Tibial nerve (tissue), 4 donors: ENCODE measurements at regions not wholly inside any gene's neighbourhood (a gene's known extent, or its start where the extent isn't known, plus 50 kb on each side); places are given as distances from the start of the nearest gene placed in this dataset.
A peak's percentile ranks its signal among the peaks of the same experiment; 100 is the strongest.

Experiments
- DNase-seq, 2 donors: peaks; one replicate each; pipeline ENCODE4 v3.0.0-alpha.2; 2019; ENCODE audit warnings: low spot score in 2 of 2
- H3K27ac ChIP-seq, 4 donors: fragments of 200-600 bp; sonication (generic) in 3 of 4; one replicate each; pipeline ENCODE4 v1.5.1; 2017 to 2019; ENCODE audit warnings: mild to moderate bottlenecking in 1 of 4
- H3K27me3 ChIP-seq, 2 donors: fragments of 200-600 bp; sonication (generic) in 1 of 2; one replicate each; pipeline versions ENCODE4 v1.5.1 to v1.6.0; 2017 to 2019
- H3K36me3 ChIP-seq, 3 donors: fragments of 200-600 bp; sonication (generic); one replicate each; pipeline ENCODE4 v1.5.1; 2018 to 2019
- H3K4me1 ChIP-seq, 4 donors: fragments of 200-600 bp; sonication (generic) in 3 of 4; one replicate each; pipeline ENCODE4 v1.5.1; 2017 to 2019
- H3K4me3 ChIP-seq, 4 donors: fragments of 200-600 bp; sonication (generic) in 3 of 4; one replicate each; pipeline ENCODE4 v1.5.1; 2017 to 2019; ENCODE audit warnings: mild to moderate bottlenecking in 1 of 4, moderate library complexity in 1 of 4
- H3K9me3 ChIP-seq, 4 donors: fragments of 200-600 bp; sonication (generic) in 3 of 4; one replicate each; pipeline ENCODE4 v1.5.1; 2017 to 2019
- EP300 ChIP-seq, 2 donors: sonication (generic); formaldehyde crosslinking; IDR thresholded peaks; one replicate each; pipeline ENCODE4 v1.6.1; 2017; ENCODE audit warnings: antibody characterized with exemption in 2 of 2, mild to moderate bottlenecking in 1 of 2
- POLR2A ChIP-seq, 2 donors: fragments of 450-650 bp; IDR thresholded peaks; one replicate each; pipeline ENCODE4 v1.6.1; 2017; ENCODE audit warnings: antibody characterized with exemption in 2 of 2, mild to moderate bottlenecking in 2 of 2, moderate library complexity in 2 of 2
- WGBS, 2 donors: methylation state at CpG; one replicate each; pipeline ENCODE4 v1.1.5; 2018; 5-methylcytosine and 5-hydroxymethylcytosine counted together
- TF ChIP-seq, protein P1 (sequence below), 5 experiments: fragments of 200-600 bp in 3 of 5; fragments of 450-650 bp in 2 of 5; sonication (generic) in 3 of 5; IDR thresholded peaks; one replicate each; pipeline ENCODE4 v1.5.1; 2016 to 2019; ENCODE audit warnings: antibody characterized with exemption in 5 of 5, mild to moderate bottlenecking in 3 of 5, moderate library complexity in 2 of 5

GRCh38 chr9:108708448-108708847, 147.3 kb downstream of the ACTL7B start:
- peak in 1 of 2 donors; percentile 36 for DNase-seq
- TF ChIP-seq, protein P1, sequence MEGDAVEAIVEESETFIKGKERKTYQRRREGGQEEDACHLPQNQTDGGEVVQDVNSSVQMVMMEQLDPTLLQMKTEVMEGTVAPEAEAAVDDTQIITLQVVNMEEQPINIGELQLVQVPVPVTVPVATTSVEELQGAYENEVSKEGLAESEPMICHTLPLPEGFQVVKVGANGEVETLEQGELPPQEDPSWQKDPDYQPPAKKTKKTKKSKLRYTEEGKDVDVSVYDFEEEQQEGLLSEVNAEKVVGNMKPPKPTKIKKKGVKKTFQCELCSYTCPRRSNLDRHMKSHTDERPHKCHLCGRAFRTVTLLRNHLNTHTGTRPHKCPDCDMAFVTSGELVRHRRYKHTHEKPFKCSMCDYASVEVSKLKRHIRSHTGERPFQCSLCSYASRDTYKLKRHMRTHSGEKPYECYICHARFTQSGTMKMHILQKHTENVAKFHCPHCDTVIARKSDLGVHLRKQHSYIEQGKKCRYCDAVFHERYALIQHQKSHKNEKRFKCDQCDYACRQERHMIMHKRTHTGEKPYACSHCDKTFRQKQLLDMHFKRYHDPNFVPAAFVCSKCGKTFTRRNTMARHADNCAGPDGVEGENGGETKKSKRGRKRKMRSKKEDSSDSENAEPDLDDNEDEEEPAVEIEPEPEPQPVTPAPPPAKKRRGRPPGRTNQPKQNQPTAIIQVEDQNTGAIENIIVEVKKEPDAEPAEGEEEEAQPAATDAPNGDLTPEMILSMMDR (IDR thresholded peaks at IDR 0.05): no peak
- TF ChIP-seq EP300 (IDR thresholded peaks at IDR 0.05): peak; percentile 60 to 93
- H3K9me3 ChIP-seq: no peaks in the 10 kb centered on the region
- no peaks in the 10 kb centered on the region for H3K36me3 ChIP-seq
- 36 to 62% methylated on average over 9 of the region's 9 CpGs for WGBS, 2 donors
- H3K27me3 ChIP-seq: no peaks in the 10 kb centered on the region
- H3K4me1 ChIP-seq: peaks cover 0 to 36% (median 3%) of the 10 kb centered on the region in 4 donors
- peak overlapping the region; percentile 79 to 95 (median 90) for H3K27ac ChIP-seq
- H3K4me3 ChIP-seq: no peak overlapping the region

DNA sequence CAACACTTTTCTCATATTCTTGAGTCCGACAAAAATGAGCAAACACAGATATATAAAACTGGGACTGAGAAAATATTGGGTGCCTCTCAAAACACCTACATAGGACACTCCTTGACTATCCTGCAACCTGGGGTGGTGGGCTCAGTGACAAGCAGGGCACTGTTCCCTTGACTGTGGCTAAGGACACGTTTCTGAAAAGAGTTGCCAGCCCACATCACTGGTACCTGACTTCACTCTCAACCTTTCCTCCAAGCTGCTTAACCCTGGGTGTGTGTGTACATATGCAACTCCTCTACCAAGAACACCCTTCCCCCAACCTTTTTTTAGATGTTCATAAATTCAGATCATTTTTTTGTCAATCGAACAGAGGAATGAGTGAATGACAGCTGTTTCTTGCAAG, 148.7 kb downstream of the ACTL7B start:
- peaks cover 0 to 36% (median 3%) of the 10 kb centered on the region in 4 donors for H3K4me1 ChIP-seq
- no peaks in the 10 kb centered on the region for H3K9me3 ChIP-seq
- no peaks in the 10 kb centered on the region for H3K27me3 ChIP-seq
- H3K4me3 ChIP-seq: no peak overlapping the region
- peak overlapping the region in 3 of 4 donors; percentile 44 to 82 (median 80) for H3K27ac ChIP-seq
- 70 to 75% methylated on average over 3 of the region's 3 CpGs for WGBS, 2 donors
- TF ChIP-seq POLR2A (IDR thresholded peaks at IDR 0.05): no peak
- TF ChIP-seq EP300 (IDR thresholded peaks at IDR 0.05): no peak
- TF ChIP-seq, protein P1 (IDR thresholded peaks at IDR 0.05): no peak
- no peaks in the 10 kb centered on the region for H3K36me3 ChIP-seq
- DNase-seq: no peak

- Histone ChIP-seq H3K36me3 (no peaks in the 10 kb centered on the region), H3K27me3 (no peaks in the 10 kb centered on the region), H3K4me3 (no peak overlapping the region), H3K9me3 (no peaks in the 10 kb centered on the region), H3K27ac (peak overlapping the region in 2 of 4 donors; percentile 68 to 69), H3K4me1 (peaks cover 0 to 19% (median 2%) of the 10 kb centered on the region in 4 donors)
- TF ChIP-seq POLR2A (IDR thresholded peaks at IDR 0.05) (no peak), EP300 (IDR thresholded peaks at IDR 0.05) (no peak)
- TF ChIP-seq, protein P1 (IDR thresholded peaks at IDR 0.05): no peak
- WGBS, 2 donors: 75 to 77% methylated on average over 4 of the region's 4 CpGs
- DNase-seq: no peak
Measured at GRCh38 chr9:108704156-108704852, 151.5 kb downstream of the ACTL7B start.

GRCh38 chr9:108703429-108703828, 152.4 kb downstream of the ACTL7B start:
- peaks cover 0 to 15% (median 0%) of the 10 kb centered on the region in 4 donors for H3K4me1 ChIP-seq
- no peak overlapping the region for H3K4me3 ChIP-seq
- WGBS, 2 donors: 79 to 82% methylated on average over 9 of the region's 9 CpGs
- no peak for TF ChIP-seq POLR2A (IDR thresholded peaks at IDR 0.05)
- TF ChIP-seq, protein P1 (IDR thresholded peaks at IDR 0.05): no peak
- TF ChIP-seq EP300 (IDR thresholded peaks at IDR 0.05): no peak
- no peak overlapping the region for H3K27ac ChIP-seq
- H3K9me3 ChIP-seq: no peaks in the 10 kb centered on the region
- H3K27me3 ChIP-seq: no peaks in the 10 kb centered on the region
- no peaks in the 10 kb centered on the region for H3K36me3 ChIP-seq
- no peak for DNase-seq

- Histone ChIP-seq H3K9me3 (no peaks in the 10 kb centered on the region), H3K4me3 (no peak overlapping the region), H3K27me3 (no peaks in the 10 kb centered on the region), H3K27ac (no peak overlapping the region), H3K36me3 (no peaks in the 10 kb centered on the region), H3K4me1 (peaks cover 0 to 15% (median 0%) of the 10 kb centered on the region in 4 donors)
- TF ChIP-seq POLR2A (IDR thresholded peaks at IDR 0.05) (no peak), EP300 (IDR thresholded peaks at IDR 0.05) (no peak)
- TF ChIP-seq, protein P1 (IDR thresholded peaks at IDR 0.05): no peak
- 87 to 88% methylated on average over 4 of the region's 4 CpGs for WGBS, 2 donors
- DNase-seq: no peak
Measured at GRCh38 chr9:108702681-108703080, 153.1 kb downstream of the ACTL7B start.
